ENCODE measurements at regions not wholly inside any gene's neighbourhood (a gene's known extent, or its start where the extent isn't known, plus 50 kb on each side); places are given as distances from the start of the nearest gene placed in this dataset.
A peak's percentile ranks its signal among the peaks of the same experiment; 100 is the strongest.
"Not testable (repeated sequence)": the region's sequence is repeated elsewhere in the genome, so short reads cannot be mapped to it uniquely, and the experiment has no call there.

GRCh38 chr2:160575368-160575767 is 81.8 kb upstream of the RBMS1 start:
- H3K4me3 ChIP-seq (ENCODE audit: low read depth in 2 of 2, low read length in 1 of 2) = no peak overlapping the region
- CTCF ChIA-PET = no interaction called here
- no peaks in the 10 kb centered on the region for H3K36me3 ChIP-seq (replicated peaks in 1 of 2; ENCODE audit: control insufficient read depth in 1 of 2, insufficient read depth in 2 of 2, low read length in 1 of 2)
- no peak overlapping the region for H3K9ac ChIP-seq
- no peak for DNase-seq
- no peak overlapping the region for H2AFZ ChIP-seq (ENCODE audit: low read depth)
- H3K79me2 ChIP-seq (ENCODE audit: insufficient read depth) = no peaks in the 10 kb centered on the region
- TF ChIP-seq FOXM1 (IDR thresholded peaks at IDR 0.05; ENCODE audit: low read depth) (no peak), RXRA (IDR thresholded peaks at IDR 0.05; ENCODE audit: borderline replicate concordance, low read depth) (no peak), RCOR1 (IDR thresholded peaks at IDR 0.05; ENCODE audit: low read length) (no peak)
- TF ChIP-seq, protein P1, sequence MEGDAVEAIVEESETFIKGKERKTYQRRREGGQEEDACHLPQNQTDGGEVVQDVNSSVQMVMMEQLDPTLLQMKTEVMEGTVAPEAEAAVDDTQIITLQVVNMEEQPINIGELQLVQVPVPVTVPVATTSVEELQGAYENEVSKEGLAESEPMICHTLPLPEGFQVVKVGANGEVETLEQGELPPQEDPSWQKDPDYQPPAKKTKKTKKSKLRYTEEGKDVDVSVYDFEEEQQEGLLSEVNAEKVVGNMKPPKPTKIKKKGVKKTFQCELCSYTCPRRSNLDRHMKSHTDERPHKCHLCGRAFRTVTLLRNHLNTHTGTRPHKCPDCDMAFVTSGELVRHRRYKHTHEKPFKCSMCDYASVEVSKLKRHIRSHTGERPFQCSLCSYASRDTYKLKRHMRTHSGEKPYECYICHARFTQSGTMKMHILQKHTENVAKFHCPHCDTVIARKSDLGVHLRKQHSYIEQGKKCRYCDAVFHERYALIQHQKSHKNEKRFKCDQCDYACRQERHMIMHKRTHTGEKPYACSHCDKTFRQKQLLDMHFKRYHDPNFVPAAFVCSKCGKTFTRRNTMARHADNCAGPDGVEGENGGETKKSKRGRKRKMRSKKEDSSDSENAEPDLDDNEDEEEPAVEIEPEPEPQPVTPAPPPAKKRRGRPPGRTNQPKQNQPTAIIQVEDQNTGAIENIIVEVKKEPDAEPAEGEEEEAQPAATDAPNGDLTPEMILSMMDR (IDR thresholded peaks at IDR 0.05) = no peak
- H4K20me1 ChIP-seq (ENCODE audit: insufficient read depth) = no peaks in the 10 kb centered on the region
- POLR2A ChIA-PET = no interaction called here
- H3K9me3 ChIP-seq = no peaks in the 10 kb centered on the region
- H3K27me3 ChIP-seq (ENCODE audit: insufficient read depth) = no peaks in the 10 kb centered on the region
- H3F3A ChIP-seq (replicated peaks; ENCODE audit: insufficient read depth) = peaks cover 10% of the 10 kb centered on the region
- H3K4me2 ChIP-seq = no peak overlapping the region
- H3K4me1 ChIP-seq (ENCODE audit: control insufficient read depth in 1 of 2, insufficient read depth in 2 of 2, low read depth in 1 of 2, low read length in 1 of 2) = peaks cover 0 to 18% of the 10 kb centered on the region in 2 experiments; a peak in 2 of 4 replicates
- peak overlapping the region; percentile 55 to 61; a peak in 3 of 4 replicates for H3K27ac ChIP-seq (ENCODE audit: low read depth in 2 of 2, low read length in 1 of 2)
- no peaks in the 10 kb centered on the region for H3K9me2 ChIP-seq

DNA sequence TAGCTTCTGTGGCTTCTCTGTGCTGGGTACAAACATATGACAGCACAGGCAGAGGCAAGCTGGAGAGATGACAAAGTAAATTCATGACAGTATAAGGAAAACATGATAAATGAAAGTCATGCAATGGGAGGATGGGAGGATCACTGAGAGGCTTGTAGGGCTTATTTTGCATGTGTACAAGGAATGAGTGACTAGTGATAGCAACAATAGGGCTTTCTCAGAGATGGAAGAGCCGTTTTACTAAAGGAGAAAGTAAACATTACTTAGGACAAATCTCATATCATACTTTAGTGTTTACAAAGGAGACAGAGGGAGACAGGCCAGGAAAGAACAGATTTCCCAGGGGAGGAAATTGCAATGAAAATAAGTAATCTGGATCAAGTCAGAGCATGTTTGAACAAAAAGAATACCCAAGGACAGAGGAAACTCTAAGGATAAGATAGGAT is 82.5 kb upstream of the RBMS1 start:
- Histone ChIP-seq H3K4me1 (ENCODE audit: control insufficient read depth in 1 of 2, insufficient read depth in 2 of 2, low read depth in 1 of 2, low read length in 1 of 2) (peaks cover 0 to 18% of the 10 kb centered on the region in 2 experiments; a peak in 2 of 4 replicates), H3K9me2 (no peaks in the 10 kb centered on the region), H3K27me3 (ENCODE audit: insufficient read depth) (no peaks in the 10 kb centered on the region), H3K27ac (ENCODE audit: low read depth in 2 of 2, low read length in 1 of 2) (peak overlapping the region in 1 of 2 experiments; percentile 55; a peak in 2 of 4 replicates), H3K36me3 (replicated peaks in 1 of 2; ENCODE audit: control insufficient read depth in 1 of 2, insufficient read depth in 2 of 2, low read length in 1 of 2) (no peaks in the 10 kb centered on the region), H3K4me3 (ENCODE audit: low read depth in 2 of 2, low read length in 1 of 2) (no peak overlapping the region), H3K4me2 (no peak overlapping the region), H3K9ac (no peak overlapping the region; the same call in 1 of the 2 replicates), H3F3A (replicated peaks; ENCODE audit: insufficient read depth) (peaks cover 10% of the 10 kb centered on the region), H4K20me1 (ENCODE audit: insufficient read depth) (no peaks in the 10 kb centered on the region), H2AFZ (ENCODE audit: low read depth) (peak overlapping the region; percentile 56; the same call in 1 of the 2 replicates), H3K9me3 (no peaks in the 10 kb centered on the region), H3K79me2 (ENCODE audit: insufficient read depth) (no peaks in the 10 kb centered on the region)
- CTCF ChIA-PET = no interaction called here
- TF ChIP-seq, protein P2, sequence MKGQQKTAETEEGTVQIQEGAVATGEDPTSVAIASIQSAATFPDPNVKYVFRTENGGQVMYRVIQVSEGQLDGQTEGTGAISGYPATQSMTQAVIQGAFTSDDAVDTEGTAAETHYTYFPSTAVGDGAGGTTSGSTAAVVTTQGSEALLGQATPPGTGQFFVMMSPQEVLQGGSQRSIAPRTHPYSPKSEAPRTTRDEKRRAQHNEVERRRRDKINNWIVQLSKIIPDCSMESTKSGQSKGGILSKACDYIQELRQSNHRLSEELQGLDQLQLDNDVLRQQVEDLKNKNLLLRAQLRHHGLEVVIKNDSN (IDR thresholded peaks at IDR 0.05; ENCODE audit: borderline replicate concordance, low read depth) = no peak
- no peak for TF ChIP-seq TEAD4 (IDR thresholded peaks at IDR 0.05; ENCODE audit: borderline replicate concordance, insufficient read depth)
- no peak for TF ChIP-seq PBX3 (IDR thresholded peaks at IDR 0.05)
- no peak for TF ChIP-seq YY1 (IDR thresholded peaks at IDR 0.05; ENCODE audit: low read depth)
- no peak for TF ChIP-seq CHD2 (IDR thresholded peaks at IDR 0.05; ENCODE audit: low read length, partially characterized antibody)
- TF ChIP-seq USF2 (IDR thresholded peaks at IDR 0.05; ENCODE audit: borderline replicate concordance, low read depth, low read length) = no peak
- no peak for TF ChIP-seq GATA2 (CRISPR knock-in tag; IDR thresholded peaks at IDR 0.05)
- no peak for TF ChIP-seq RCOR1 (IDR thresholded peaks at IDR 0.05; ENCODE audit: low read length)
- POLR2A ChIA-PET = no interaction called here
- no peak for DNase-seq
- 62% methylated on average over 1 of the region's 1 CpG for WGBS (ENCODE audit: low lambda C conversion rate)

GRCh38 chr2:160577081-160577480 is 83.5 kb upstream of the RBMS1 start:
- CTCF ChIA-PET; H3K4me2 ChIP-seq; H2AFZ ChIP-seq (ENCODE audit: low read depth); H3K27me3 ChIP-seq (ENCODE audit: insufficient read depth); H3K9me2 ChIP-seq; H4K20me1 ChIP-seq (ENCODE audit: insufficient read depth); H3K36me3 ChIP-seq (replicated peaks in 1 of 2; ENCODE audit: control insufficient read depth in 1 of 2, insufficient read depth in 2 of 2, low read length in 1 of 2); H3K9ac ChIP-seq; H3K4me3 ChIP-seq (ENCODE audit: low read depth in 2 of 2, low read length in 1 of 2); DNase-seq; H3K79me2 ChIP-seq (ENCODE audit: insufficient read depth); POLR2A ChIA-PET; H3K9me3 ChIP-seq: not testable (repeated sequence)
- Histone ChIP-seq H3K27ac (ENCODE audit: low read depth in 2 of 2, low read length in 1 of 2) (peak overlapping the region in 1 of 2 experiments; percentile 55; a peak in 1 of 4 replicates), H3K4me1 (ENCODE audit: control insufficient read depth in 1 of 2, insufficient read depth in 2 of 2, low read depth in 1 of 2, low read length in 1 of 2) (peaks cover 3 to 21% of the 10 kb centered on the region in 2 experiments; a peak in 3 of 4 replicates), H3F3A (replicated peaks; ENCODE audit: insufficient read depth) (peaks cover 14% of the 10 kb centered on the region)
- WGBS (ENCODE audit: low lambda C conversion rate) = 77% methylated on average over 1 of the region's 1 CpG

Data from SK-N-SH (cell line).